ENCODE measurements at regions not wholly inside any gene's neighbourhood (a gene's known extent, or its start where the extent isn't known, plus 50 kb on each side); places are given as distances from the start of the nearest gene placed in this dataset.

DNA sequence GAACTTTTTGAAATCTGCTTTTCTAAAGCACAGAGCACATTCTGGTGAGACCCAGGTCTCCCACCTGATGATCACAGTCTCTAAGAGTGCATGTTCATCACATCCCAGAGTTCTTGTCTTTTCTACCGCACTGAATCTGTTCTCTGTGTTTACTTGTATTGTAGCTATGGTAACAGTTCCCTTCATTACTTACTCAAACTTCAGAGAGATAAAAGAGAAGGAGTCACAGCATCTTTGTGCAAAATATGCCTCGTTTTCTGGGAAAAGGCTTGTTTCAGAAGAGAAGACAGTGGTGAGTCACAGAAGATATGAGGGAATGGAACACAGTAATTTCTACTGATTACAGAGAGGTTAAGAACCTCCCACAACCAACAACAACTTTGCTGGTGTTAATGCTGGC lies 580.6 kb downstream of the PLA2G4A start:
- Histone ChIP-seq H3K4me1 (ENCODE audit: low read length) (no peaks in the 10 kb centered on the region), H3K79me2 (ENCODE audit: low read length) (no peaks in the 10 kb centered on the region), H2AFZ (ENCODE audit: low read length) (no peak overlapping the region), H4K20me1 (ENCODE audit: insufficient read depth, low read length) (no peaks in the 10 kb centered on the region), H3K27ac (ENCODE audit: low read length) (no peak overlapping the region), H3K9me3 (replicated peaks; ENCODE audit: insufficient read depth, low read length) (no peaks in the 10 kb centered on the region), H3K4me2 (ENCODE audit: low read depth, low read length) (no peak overlapping the region), H3K9ac (ENCODE audit: low read length) (no peak overlapping the region), H3K27me3 (replicated peaks; ENCODE audit: insufficient read depth, low read length) (no peaks in the 10 kb centered on the region), H3K36me3 (replicated peaks; ENCODE audit: insufficient read depth, low read length) (no peaks in the 10 kb centered on the region), H3K4me3 (ENCODE audit: low read length) (no peak overlapping the region), H3K9me2 (replicated peaks; ENCODE audit: insufficient read depth, low read length) (no peaks in the 10 kb centered on the region), H3F3A (ENCODE audit: insufficient read depth, low read length) (no peaks in the 10 kb centered on the region)
- TF ChIP-seq EZH2phosphoT487 (IDR thresholded peaks at IDR 0.05; ENCODE audit: low read length), result no peak
- no peak for TF ChIP-seq EZH2 (optimal IDR thresholded peaks at IDR 0.05; ENCODE audit: low read depth, low read length)
- TF ChIP-seq, protein P1, sequence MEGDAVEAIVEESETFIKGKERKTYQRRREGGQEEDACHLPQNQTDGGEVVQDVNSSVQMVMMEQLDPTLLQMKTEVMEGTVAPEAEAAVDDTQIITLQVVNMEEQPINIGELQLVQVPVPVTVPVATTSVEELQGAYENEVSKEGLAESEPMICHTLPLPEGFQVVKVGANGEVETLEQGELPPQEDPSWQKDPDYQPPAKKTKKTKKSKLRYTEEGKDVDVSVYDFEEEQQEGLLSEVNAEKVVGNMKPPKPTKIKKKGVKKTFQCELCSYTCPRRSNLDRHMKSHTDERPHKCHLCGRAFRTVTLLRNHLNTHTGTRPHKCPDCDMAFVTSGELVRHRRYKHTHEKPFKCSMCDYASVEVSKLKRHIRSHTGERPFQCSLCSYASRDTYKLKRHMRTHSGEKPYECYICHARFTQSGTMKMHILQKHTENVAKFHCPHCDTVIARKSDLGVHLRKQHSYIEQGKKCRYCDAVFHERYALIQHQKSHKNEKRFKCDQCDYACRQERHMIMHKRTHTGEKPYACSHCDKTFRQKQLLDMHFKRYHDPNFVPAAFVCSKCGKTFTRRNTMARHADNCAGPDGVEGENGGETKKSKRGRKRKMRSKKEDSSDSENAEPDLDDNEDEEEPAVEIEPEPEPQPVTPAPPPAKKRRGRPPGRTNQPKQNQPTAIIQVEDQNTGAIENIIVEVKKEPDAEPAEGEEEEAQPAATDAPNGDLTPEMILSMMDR (IDR thresholded peaks at IDR 0.05; ENCODE audit: low read length), result no peak
- no peak for DNase-seq

DNA sequence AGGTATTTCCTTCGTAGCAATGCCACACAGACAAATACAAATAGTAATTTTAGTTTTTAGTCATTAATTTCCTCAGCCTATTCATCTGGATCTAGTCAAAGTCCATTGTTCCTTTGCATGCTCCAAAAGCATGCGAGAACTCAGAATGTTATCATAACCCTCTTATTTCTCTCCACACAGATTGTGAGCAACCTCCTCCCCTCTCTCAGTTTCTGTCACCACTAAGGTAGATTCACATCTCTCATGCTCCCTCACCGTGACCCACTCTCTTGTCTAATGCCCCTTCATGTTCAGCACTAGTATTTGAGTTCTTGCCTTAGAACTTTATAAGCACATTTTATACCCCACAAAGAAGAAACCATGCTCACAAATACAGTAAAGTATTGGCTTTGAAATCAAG lies 582.4 kb downstream of the PLA2G4A start:
- Histone ChIP-seq H3K9ac (ENCODE audit: low read length) (no peak overlapping the region), H3K9me3 (replicated peaks; ENCODE audit: insufficient read depth, low read length) (no peaks in the 10 kb centered on the region), H3K27me3 (replicated peaks; ENCODE audit: insufficient read depth, low read length) (no peaks in the 10 kb centered on the region), H3K36me3 (replicated peaks; ENCODE audit: insufficient read depth, low read length) (no peaks in the 10 kb centered on the region), H3K4me2 (ENCODE audit: low read depth, low read length) (no peak overlapping the region), H3K4me1 (ENCODE audit: low read length) (no peaks in the 10 kb centered on the region), H3K79me2 (ENCODE audit: low read length) (no peaks in the 10 kb centered on the region), H3F3A (ENCODE audit: insufficient read depth, low read length) (no peaks in the 10 kb centered on the region), H3K27ac (ENCODE audit: low read length) (no peak overlapping the region), H2AFZ (ENCODE audit: low read length) (no peak overlapping the region), H3K9me2 (replicated peaks; ENCODE audit: insufficient read depth, low read length) (no peaks in the 10 kb centered on the region), H4K20me1 (ENCODE audit: insufficient read depth, low read length) (no peaks in the 10 kb centered on the region), H3K4me3 (ENCODE audit: low read length) (no peak overlapping the region)
- TF ChIP-seq EZH2 (optimal IDR thresholded peaks at IDR 0.05; ENCODE audit: low read depth, low read length) (no peak), EZH2phosphoT487 (IDR thresholded peaks at IDR 0.05; ENCODE audit: low read length) (no peak)
- TF ChIP-seq, protein P1 (IDR thresholded peaks at IDR 0.05; ENCODE audit: low read length), result no peak
- DNase-seq, result no peak

DNA sequence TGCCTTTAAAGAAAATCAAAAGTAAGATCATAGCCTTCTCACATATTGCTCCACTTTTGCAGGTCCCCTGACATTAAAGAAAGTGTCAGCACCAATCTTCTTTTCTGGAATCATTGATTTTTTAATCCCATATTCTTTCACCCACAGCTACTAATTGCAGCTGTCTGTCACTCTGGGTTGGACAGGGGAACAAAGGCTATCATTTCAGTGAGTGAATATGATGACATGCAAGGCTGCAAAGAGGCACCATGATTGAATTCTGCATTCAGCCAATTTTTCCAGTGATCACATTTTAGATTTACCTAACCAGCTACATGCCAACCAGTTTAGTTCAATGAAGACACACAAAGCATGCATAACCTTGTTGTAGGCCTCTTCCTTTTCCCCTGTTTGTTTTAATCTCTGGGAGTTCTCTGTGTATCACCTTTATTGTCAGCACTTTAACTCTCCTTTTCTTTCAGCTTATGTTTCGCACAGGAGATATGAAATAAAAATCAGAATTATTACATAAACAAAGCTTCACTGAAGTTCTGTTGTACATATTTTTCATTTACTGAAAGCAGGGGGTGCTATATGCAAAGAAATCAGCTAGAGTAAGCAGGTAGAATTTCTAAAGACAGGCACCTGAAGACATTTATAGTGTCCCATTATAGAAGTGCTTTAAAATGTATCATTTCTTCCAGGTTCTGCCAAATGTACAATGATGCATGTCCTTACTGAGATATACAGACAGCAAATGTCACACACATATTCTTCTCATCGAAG lies 584.8 kb downstream of the PLA2G4A start:
- no peak overlapping the region for H3K4me3 ChIP-seq (ENCODE audit: low read length)
- H3K4me1 ChIP-seq (ENCODE audit: low read length), result no peaks in the 10 kb centered on the region
- no peak overlapping the region for H2AFZ ChIP-seq (ENCODE audit: low read length)
- H3K36me3 ChIP-seq (replicated peaks; ENCODE audit: insufficient read depth, low read length), result no peaks in the 10 kb centered on the region
- no peak overlapping the region for H3K4me2 ChIP-seq (ENCODE audit: low read depth, low read length)
- no peaks in the 10 kb centered on the region for H3F3A ChIP-seq (ENCODE audit: insufficient read depth, low read length)
- no peaks in the 10 kb centered on the region for H3K79me2 ChIP-seq (ENCODE audit: low read length)
- H3K9ac ChIP-seq (ENCODE audit: low read length), result no peak overlapping the region
- no peaks in the 10 kb centered on the region for H3K27me3 ChIP-seq (replicated peaks; ENCODE audit: insufficient read depth, low read length)
- H3K27ac ChIP-seq (ENCODE audit: low read length), result no peak overlapping the region
- no peaks in the 10 kb centered on the region for H4K20me1 ChIP-seq (ENCODE audit: insufficient read depth, low read length)
- H3K9me3 ChIP-seq (replicated peaks; ENCODE audit: insufficient read depth, low read length), result no peaks in the 10 kb centered on the region
- no peak for TF ChIP-seq EZH2phosphoT487 (IDR thresholded peaks at IDR 0.05; ENCODE audit: low read length)
- TF ChIP-seq, protein P1 (IDR thresholded peaks at IDR 0.05; ENCODE audit: low read length), result peak; percentile 38
- peak; percentile 29 for DNase-seq
- H3K9me2 ChIP-seq (replicated peaks; ENCODE audit: insufficient read depth, low read length), result no peaks in the 10 kb centered on the region

Measured in MM.1S (cell line).